SK-N-SH treated with all-trans-retinoic acid at 6 μM for 48 hours (cell line): ENCODE measurements at regions not wholly inside any gene's neighbourhood (a gene's known extent, or its start where the extent isn't known, plus 50 kb on each side); places are given as distances from the start of the nearest gene placed in this dataset.

Experiments used
- ATAC-seq: fragments of 200-7000 bp; cut with Tn5 transposase; 3 replicates; pipeline ENCODE4 v1.9.1; 2020; ENCODE audit warnings: mild to moderate bottlenecking, moderate library complexity
- ARNTL ChIP-seq: fragments of 450-650 bp; formaldehyde crosslinking; IDR thresholded peaks from 2 replicates; pipeline ENCODE4 v1.5.0; 2020; ENCODE audit warnings: low read depth, mild to moderate bottlenecking, moderate library complexity, borderline replicate concordance
- BACH2 ChIP-seq: fragments of 250-450 bp; sonication (Bioruptor Pico); IDR thresholded peaks from 2 replicates; pipeline ENCODE4 v1.9.0; 2021; ENCODE audit warnings: mild to moderate bottlenecking, borderline replicate concordance
- CSDC2 ChIP-seq: fragments of 250-450 bp; sonication (Bioruptor Pico); IDR thresholded peaks from 2 replicates; pipeline ENCODE4 v1.5.0; 2020; ENCODE audit warnings: mild to moderate bottlenecking, moderate library complexity
- ESRRG ChIP-seq: fragments of 250-450 bp; sonication (Bioruptor Pico); IDR thresholded peaks from 2 replicates; pipeline ENCODE4 v1.6.1; 2021; ENCODE audit warnings: mild to moderate bottlenecking
- GLIS3 ChIP-seq: fragments of 250-450 bp; sonication (Bioruptor Pico); IDR thresholded peaks from 2 replicates; pipeline ENCODE4 v1.5.0; 2020; ENCODE audit warnings: mild to moderate bottlenecking, moderate library complexity
- ISL1 ChIP-seq: fragments of 250-450 bp; sonication (Bioruptor Pico); IDR thresholded peaks from 2 replicates; pipeline ENCODE4 v2.1.2; 2022; ENCODE audit warnings: mild to moderate bottlenecking, moderate library complexity
- OSR1 ChIP-seq: fragments of 250-450 bp; sonication (Bioruptor Pico); IDR thresholded peaks from 2 replicates; pipeline ENCODE4 v1.8.0; 2022; ENCODE audit warnings: moderate library complexity, mild to moderate bottlenecking, inconsistent platforms
- PPARA ChIP-seq: fragments of 250-450 bp; sonication (Bioruptor Pico); IDR thresholded peaks from 2 replicates; pipeline ENCODE4 v1.5.0; 2020; ENCODE audit warnings: mild to moderate bottlenecking, borderline replicate concordance
- RARB ChIP-seq: fragments of 250-450 bp; sonication (Bioruptor Pico); IDR thresholded peaks from 2 replicates; pipeline ENCODE4 v1.8.0; 2021; ENCODE audit warnings: mild to moderate bottlenecking, moderate library complexity
- SNAI2 ChIP-seq: fragments of 250-450 bp; sonication (Bioruptor Pico); IDR thresholded peaks from 2 replicates; pipeline ENCODE4 v1.5.0; 2020; ENCODE audit warnings: mild to moderate bottlenecking, moderate library complexity
- TCF4 ChIP-seq: fragments of 250-450 bp; sonication (Bioruptor Pico); IDR thresholded peaks from 2 replicates; pipeline ENCODE4 v1.8.0; 2021; ENCODE audit warnings: mild to moderate bottlenecking, moderate library complexity, borderline replicate concordance
- TOX ChIP-seq: fragments of 250-450 bp; sonication (Bioruptor Pico); IDR thresholded peaks from 2 replicates; pipeline ENCODE4 v1.8.0; 2021; ENCODE audit warnings: mild to moderate bottlenecking, moderate library complexity, borderline replicate concordance
- ZC3H10 ChIP-seq: fragments of 250-450 bp; sonication (Bioruptor Pico); IDR thresholded peaks from 2 replicates; pipeline ENCODE4 v1.5.1; 2021; ENCODE audit warnings: mild to moderate bottlenecking, moderate library complexity
- ZFP30 ChIP-seq: fragments of 450-650 bp; formaldehyde crosslinking; IDR thresholded peaks from 2 replicates; pipeline ENCODE4 v1.5.0; 2022; ENCODE audit warnings: mild to moderate bottlenecking, moderate library complexity
- ZNF565 ChIP-seq: fragments of 450-650 bp; formaldehyde crosslinking; conservative IDR thresholded peaks from 2 replicates; pipeline ENCODE4 v1.5.0; 2020; ENCODE audit warnings: low read depth, mild to moderate bottlenecking, moderate library complexity
- ZNF70 ChIP-seq: fragments of 450-650 bp; formaldehyde crosslinking; IDR thresholded peaks from 2 replicates; pipeline ENCODE4 v1.5.0; 2020; ENCODE audit warnings: mild to moderate bottlenecking, moderate library complexity
- TF ChIP-seq, protein P1 (sequence below): fragments of 250-450 bp; sonication (Bioruptor Pico); IDR thresholded peaks from 2 replicates; pipeline ENCODE4 v1.5.1; 2020; ENCODE audit warnings: low read depth, mild to moderate bottlenecking, moderate library complexity
- TF ChIP-seq, protein P2 (sequence below): fragments of 250-450 bp; sonication (Bioruptor Pico); IDR thresholded peaks from 2 replicates; pipeline ENCODE4 v1.8.0; 2021; ENCODE audit warnings: low read depth, mild to moderate bottlenecking, moderate library complexity, borderline replicate concordance
- TF ChIP-seq, protein P3 (sequence below): fragments of 250-450 bp; sonication (Bioruptor Pico); IDR thresholded peaks from 2 replicates; pipeline ENCODE4 v1.8.0; 2020; ENCODE audit warnings: mild to moderate bottlenecking, moderate library complexity, borderline replicate concordance
- TF ChIP-seq, protein P4 (sequence below): fragments of 250-450 bp; sonication (Bioruptor Pico); IDR thresholded peaks from 2 replicates; pipeline ENCODE4 v1.5.1; 2021; ENCODE audit warnings: mild to moderate bottlenecking, moderate library complexity
- TF ChIP-seq, protein P5 (sequence below): fragments of 250-450 bp; sonication (Bioruptor Pico); IDR thresholded peaks from 2 replicates; pipeline ENCODE4 v1.5.0; 2020; ENCODE audit warnings: mild to moderate bottlenecking, moderate library complexity

DNA sequence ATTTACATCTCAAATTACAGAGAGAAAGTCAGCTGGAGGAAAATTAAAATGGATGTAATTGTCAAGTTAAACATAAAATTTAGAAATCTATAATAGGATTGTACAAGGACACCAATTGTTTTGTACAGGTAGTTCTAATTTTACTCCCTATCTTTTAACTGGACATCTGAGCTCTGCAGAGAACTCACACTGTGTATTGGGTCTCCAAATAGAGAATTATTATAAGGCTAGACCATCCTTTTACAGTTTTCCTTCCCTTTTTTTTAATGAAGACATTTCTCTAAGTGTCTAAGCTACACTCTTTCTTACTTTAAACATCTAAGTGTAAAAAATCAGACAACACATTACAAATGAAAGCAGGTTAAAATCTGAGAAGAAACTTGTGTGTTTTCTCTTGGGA lies 78.4 kb upstream of the GC start:
- no peak for TF ChIP-seq ZNF70 (CRISPR knock-in tag)
- TF ChIP-seq ISL1: no peak
- TF ChIP-seq RARB: no peak
- TF ChIP-seq, protein P1, sequence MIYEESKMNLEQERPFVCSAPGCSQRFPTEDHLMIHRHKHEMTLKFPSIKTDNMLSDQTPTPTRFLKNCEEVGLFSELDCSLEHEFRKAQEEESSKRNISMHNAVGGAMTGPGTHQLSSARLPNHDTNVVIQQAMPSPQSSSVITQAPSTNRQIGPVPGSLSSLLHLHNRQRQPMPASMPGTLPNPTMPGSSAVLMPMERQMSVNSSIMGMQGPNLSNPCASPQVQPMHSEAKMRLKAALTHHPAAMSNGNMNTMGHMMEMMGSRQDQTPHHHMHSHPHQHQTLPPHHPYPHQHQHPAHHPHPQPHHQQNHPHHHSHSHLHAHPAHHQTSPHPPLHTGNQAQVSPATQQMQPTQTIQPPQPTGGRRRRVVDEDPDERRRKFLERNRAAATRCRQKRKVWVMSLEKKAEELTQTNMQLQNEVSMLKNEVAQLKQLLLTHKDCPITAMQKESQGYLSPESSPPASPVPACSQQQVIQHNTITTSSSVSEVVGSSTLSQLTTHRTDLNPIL: no peak
- TF ChIP-seq GLIS3 (CRISPR knock-in tag): no peak
- TF ChIP-seq, protein P2, sequence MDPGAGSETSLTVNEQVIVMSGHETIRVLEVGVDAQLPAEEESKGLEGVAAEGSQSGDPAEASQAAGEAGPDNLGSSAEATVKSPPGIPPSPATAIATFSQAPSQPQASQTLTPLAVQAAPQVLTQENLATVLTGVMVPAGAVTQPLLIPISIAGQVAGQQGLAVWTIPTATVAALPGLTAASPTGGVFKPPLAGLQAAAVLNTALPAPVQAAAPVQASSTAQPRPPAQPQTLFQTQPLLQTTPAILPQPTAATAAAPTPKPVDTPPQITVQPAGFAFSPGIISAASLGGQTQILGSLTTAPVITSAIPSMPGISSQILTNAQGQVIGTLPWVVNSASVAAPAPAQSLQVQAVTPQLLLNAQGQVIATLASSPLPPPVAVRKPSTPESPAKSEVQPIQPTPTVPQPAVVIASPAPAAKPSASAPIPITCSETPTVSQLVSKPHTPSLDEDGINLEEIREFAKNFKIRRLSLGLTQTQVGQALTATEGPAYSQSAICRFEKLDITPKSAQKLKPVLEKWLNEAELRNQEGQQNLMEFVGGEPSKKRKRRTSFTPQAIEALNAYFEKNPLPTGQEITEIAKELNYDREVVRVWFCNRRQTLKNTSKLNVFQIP (CRISPR knock-in tag): no peak
- no peak for TF ChIP-seq ZNF565
- TF ChIP-seq OSR1 (CRISPR knock-in tag): no peak
- TF ChIP-seq ESRRG (CRISPR knock-in tag): no peak
- TF ChIP-seq ZFP30: no peak
- no peak for TF ChIP-seq BACH2 (CRISPR knock-in tag)
- no peak for TF ChIP-seq ARNTL (CRISPR knock-in tag)
- TF ChIP-seq, protein P3, sequence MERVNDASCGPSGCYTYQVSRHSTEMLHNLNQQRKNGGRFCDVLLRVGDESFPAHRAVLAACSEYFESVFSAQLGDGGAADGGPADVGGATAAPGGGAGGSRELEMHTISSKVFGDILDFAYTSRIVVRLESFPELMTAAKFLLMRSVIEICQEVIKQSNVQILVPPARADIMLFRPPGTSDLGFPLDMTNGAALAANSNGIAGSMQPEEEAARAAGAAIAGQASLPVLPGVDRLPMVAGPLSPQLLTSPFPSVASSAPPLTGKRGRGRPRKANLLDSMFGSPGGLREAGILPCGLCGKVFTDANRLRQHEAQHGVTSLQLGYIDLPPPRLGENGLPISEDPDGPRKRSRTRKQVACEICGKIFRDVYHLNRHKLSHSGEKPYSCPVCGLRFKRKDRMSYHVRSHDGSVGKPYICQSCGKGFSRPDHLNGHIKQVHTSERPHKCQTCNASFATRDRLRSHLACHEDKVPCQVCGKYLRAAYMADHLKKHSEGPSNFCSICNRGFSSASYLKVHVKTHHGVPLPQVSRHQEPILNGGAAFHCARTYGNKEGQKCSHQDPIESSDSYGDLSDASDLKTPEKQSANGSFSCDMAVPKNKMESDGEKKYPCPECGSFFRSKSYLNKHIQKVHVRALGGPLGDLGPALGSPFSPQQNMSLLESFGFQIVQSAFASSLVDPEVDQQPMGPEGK (CRISPR knock-in tag): no peak
- no peak for TF ChIP-seq PPARA (CRISPR knock-in tag)
- no peak for TF ChIP-seq SNAI2 (CRISPR knock-in tag)
- no peak for TF ChIP-seq ZC3H10 (CRISPR knock-in tag)
- TF ChIP-seq CSDC2 (CRISPR knock-in tag): no peak
- no peak for ATAC-seq

DNA sequence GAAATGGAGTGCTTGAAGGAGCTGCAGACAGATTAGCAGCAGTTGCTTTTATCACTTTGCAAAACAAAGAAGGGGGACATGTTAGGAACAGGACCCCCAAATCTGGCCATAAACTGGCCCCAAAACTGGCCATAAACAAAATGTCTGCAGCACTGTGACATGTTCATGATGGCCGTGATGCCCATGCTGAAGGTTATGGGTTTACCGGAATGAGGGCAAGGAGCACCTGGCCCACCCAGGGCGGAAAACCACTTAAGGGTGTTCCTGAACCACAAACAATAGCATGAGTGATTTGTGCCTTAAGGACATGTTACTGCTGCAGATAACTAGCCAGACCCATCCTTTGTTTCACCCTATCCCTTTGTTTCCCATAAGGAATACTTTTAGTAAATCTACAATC lies 79.6 kb upstream of the GC start:
- no peak for TF ChIP-seq PPARA (CRISPR knock-in tag)
- TF ChIP-seq ZC3H10 (CRISPR knock-in tag): no peak
- TF ChIP-seq, protein P4, sequence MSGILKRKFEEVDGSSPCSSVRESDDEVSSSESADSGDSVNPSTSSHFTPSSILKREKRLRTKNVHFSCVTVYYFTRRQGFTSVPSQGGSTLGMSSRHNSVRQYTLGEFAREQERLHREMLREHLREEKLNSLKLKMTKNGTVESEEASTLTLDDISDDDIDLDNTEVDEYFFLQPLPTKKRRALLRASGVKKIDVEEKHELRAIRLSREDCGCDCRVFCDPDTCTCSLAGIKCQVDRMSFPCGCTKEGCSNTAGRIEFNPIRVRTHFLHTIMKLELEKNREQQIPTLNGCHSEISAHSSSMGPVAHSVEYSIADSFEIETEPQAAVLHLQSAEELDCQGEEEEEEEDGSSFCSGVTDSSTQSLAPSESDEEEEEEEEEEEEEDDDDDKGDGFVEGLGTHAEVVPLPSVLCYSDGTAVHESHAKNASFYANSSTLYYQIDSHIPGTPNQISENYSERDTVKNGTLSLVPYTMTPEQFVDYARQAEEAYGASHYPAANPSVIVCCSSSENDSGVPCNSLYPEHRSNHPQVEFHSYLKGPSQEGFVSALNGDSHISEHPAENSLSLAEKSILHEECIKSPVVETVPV (CRISPR knock-in tag): no peak
- no peak for TF ChIP-seq ISL1
- no peak for TF ChIP-seq TOX
- TF ChIP-seq ESRRG (CRISPR knock-in tag): no peak
- TF ChIP-seq ZFP30: no peak
- TF ChIP-seq SNAI2 (CRISPR knock-in tag): no peak
- TF ChIP-seq BACH2 (CRISPR knock-in tag): no peak
- TF ChIP-seq CSDC2 (CRISPR knock-in tag): no peak
- TF ChIP-seq, protein P5, sequence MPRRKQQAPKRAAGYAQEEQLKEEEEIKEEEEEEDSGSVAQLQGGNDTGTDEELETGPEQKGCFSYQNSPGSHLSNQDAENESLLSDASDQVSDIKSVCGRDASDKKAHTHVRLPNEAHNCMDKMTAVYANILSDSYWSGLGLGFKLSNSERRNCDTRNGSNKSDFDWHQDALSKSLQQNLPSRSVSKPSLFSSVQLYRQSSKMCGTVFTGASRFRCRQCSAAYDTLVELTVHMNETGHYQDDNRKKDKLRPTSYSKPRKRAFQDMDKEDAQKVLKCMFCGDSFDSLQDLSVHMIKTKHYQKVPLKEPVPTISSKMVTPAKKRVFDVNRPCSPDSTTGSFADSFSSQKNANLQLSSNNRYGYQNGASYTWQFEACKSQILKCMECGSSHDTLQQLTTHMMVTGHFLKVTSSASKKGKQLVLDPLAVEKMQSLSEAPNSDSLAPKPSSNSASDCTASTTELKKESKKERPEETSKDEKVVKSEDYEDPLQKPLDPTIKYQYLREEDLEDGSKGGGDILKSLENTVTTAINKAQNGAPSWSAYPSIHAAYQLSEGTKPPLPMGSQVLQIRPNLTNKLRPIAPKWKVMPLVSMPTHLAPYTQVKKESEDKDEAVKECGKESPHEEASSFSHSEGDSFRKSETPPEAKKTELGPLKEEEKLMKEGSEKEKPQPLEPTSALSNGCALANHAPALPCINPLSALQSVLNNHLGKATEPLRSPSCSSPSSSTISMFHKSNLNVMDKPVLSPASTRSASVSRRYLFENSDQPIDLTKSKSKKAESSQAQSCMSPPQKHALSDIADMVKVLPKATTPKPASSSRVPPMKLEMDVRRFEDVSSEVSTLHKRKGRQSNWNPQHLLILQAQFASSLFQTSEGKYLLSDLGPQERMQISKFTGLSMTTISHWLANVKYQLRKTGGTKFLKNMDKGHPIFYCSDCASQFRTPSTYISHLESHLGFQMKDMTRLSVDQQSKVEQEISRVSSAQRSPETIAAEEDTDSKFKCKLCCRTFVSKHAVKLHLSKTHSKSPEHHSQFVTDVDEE (CRISPR knock-in tag): no peak
- no peak for TF ChIP-seq GLIS3 (CRISPR knock-in tag)
- no peak for TF ChIP-seq OSR1 (CRISPR knock-in tag)
- no peak for TF ChIP-seq TCF4 (CRISPR knock-in tag)
- no peak for TF ChIP-seq ZNF565
- TF ChIP-seq, protein P1: no peak
- no peak for TF ChIP-seq ARNTL (CRISPR knock-in tag)
- TF ChIP-seq ZNF70 (CRISPR knock-in tag): no peak
- ATAC-seq: no peak
